ENCODE measurements at regions not wholly inside any gene's neighbourhood (a gene's known extent, or its start where the extent isn't known, plus 50 kb on each side); places are given as distances from the start of the nearest gene placed in this dataset.

DNA sequence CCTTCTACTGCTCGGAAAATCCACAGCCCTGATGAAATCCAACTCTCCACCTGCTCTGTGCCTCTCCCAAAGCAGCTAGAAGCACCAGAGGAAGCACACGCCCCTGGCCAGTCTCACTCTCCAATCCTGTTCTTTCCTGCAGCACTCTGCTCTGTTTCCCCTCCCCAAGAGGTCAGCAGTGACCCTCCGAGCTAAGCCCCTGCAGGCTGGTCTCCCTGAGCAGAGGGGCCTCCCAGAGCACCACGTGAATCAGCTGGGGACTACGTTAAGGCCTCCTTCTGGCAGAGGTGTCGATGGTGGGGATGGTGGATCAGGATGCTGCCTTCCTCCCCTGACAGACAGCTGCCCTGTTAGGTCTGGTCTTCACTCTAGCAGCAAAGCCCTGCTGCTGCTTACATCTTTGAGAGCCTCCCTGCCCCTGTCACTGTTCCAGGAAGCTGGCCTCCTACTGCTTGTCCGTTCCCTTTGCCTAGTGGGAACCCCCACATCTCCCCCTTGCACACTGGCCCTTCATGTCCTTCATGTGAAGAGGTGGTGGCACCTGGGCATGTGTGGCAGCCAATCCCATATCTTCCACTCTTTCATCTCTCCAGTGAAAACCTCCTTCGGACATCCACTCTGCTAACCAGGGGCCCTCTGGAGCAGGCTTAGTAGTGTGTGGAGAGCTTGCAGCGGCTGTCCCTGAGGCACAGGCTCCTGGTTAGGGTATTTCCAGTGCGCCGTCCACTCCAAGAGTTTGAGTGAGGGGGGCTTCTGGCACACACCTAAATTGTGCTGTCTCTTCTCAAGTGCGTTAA, 307.5 kb upstream of the HS6ST1 start:
- intact Hi-C loops (cut with micrococcal nuclease; ENCODE audit: unreplicated experiment): no loop called here
- ChIA-PET CTCF (no interaction called here), POLR2A (no interaction called here)
- no peaks in the 10 kb centered on the region for H3K4me1 Mint-ChIP-seq (ENCODE audit: low read depth, unreplicated experiment)
- TF ChIP-seq CTCF (IDR thresholded peaks at IDR 0.05; ENCODE audit: insufficient read depth in 1 of 2, low read depth in 1 of 2, low read length in 1 of 2, severe bottlenecking in 1 of 2, unreplicated experiment in 1 of 2): no peak
- no peaks in the 10 kb centered on the region for H3K36me3 Mint-ChIP-seq (ENCODE audit: insufficient read depth, unreplicated experiment)
- no peaks in the 10 kb centered on the region for H3K4me1 ChIP-seq
- H3K36me3 ChIP-seq (ENCODE audit: control insufficient read depth, insufficient read depth, low read length): no peaks in the 10 kb centered on the region
- no peaks in the 10 kb centered on the region for H3K9me3 ChIP-seq
- BruUV-seq (replicated peaks): no TSS peak
- peak in 1 of 2 experiments; percentile 15 for DNase-seq
- H3K27ac Mint-ChIP-seq (ENCODE audit: unreplicated experiment): no peak overlapping the region
- peaks cover 9% of the 10 kb centered on the region for H3K27me3 Mint-ChIP-seq (ENCODE audit: insufficient read depth, unreplicated experiment)
- H3K4me3 ChIP-seq (ENCODE audit: low read depth, low read length): no peak overlapping the region
- no peaks in the 10 kb centered on the region for H3K9me3 Mint-ChIP-seq (ENCODE audit: unreplicated experiment)
- no peaks in the 10 kb centered on the region; the same call in 1 of the 2 replicates for H3K27me3 ChIP-seq (replicated peaks; ENCODE audit: control insufficient read depth, insufficient read depth, low read length)
- H3K4me3 Mint-ChIP-seq (ENCODE audit: unreplicated experiment): no peak overlapping the region

DNA sequence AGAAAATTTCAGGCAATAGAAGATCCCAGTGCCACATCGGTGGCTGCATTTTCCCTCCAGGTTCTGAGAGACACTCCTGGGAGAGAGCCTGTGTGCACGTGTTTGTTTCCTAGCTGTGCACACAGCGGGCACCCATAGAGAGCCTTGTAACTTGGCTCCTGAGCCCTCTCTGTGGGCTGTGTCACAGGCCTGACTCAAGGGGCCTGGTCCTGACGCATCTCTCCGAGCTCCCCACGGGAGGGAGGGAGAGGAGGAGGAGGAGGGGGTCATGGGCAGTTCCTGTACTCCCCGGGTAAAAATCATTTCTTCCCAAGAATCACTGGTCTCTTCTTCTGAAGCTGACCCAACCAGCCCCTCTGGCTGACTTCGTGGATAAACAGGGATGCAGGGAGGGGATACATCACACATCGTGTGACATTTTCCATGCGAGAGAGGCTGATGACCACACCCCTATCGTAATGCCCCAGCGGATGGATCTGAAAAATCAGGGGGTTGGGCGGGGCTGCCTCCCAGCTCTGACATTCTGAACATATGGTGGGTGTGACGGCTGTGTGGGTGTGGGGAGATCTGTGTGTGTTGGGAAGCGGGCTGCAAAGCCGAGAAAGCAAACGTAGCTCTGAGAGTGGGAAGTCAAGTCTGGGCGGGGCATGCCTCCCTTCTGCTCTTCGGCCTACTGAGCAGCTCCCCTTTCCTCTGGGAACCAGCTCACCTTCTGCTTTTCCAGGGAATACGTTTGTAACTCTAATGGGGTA, 308.3 kb upstream of the HS6ST1 start:
- H3K9me3 ChIP-seq: no peaks in the 10 kb centered on the region
- no peaks in the 10 kb centered on the region for H3K36me3 ChIP-seq (ENCODE audit: control insufficient read depth, insufficient read depth, low read length)
- H3K27me3 Mint-ChIP-seq (ENCODE audit: insufficient read depth, unreplicated experiment): peaks cover 13% of the 10 kb centered on the region
- DNase-seq: peak in 1 of 2 experiments; percentile 22
- no peaks in the 10 kb centered on the region; the same call in 1 of the 2 replicates for H3K27me3 ChIP-seq (replicated peaks; ENCODE audit: control insufficient read depth, insufficient read depth, low read length)
- H3K36me3 Mint-ChIP-seq (ENCODE audit: insufficient read depth, unreplicated experiment): no peaks in the 10 kb centered on the region
- H3K4me3 ChIP-seq (ENCODE audit: low read depth, low read length): no peak overlapping the region
- no peaks in the 10 kb centered on the region for H3K9me3 Mint-ChIP-seq (ENCODE audit: unreplicated experiment)
- no TSS peak for BruUV-seq (replicated peaks)
- no peak for TF ChIP-seq CTCF (IDR thresholded peaks at IDR 0.05; ENCODE audit: insufficient read depth in 1 of 2, low read depth in 1 of 2, low read length in 1 of 2, severe bottlenecking in 1 of 2, unreplicated experiment in 1 of 2)
- no peaks in the 10 kb centered on the region for H3K4me1 ChIP-seq
- no peak overlapping the region for H3K4me3 Mint-ChIP-seq (ENCODE audit: unreplicated experiment)
- CTCF ChIA-PET: no interaction called here
- POLR2A ChIA-PET: no interaction called here
- no peak overlapping the region for H3K27ac Mint-ChIP-seq (ENCODE audit: unreplicated experiment)
- no peaks in the 10 kb centered on the region for H3K4me1 Mint-ChIP-seq (ENCODE audit: low read depth, unreplicated experiment)
- intact Hi-C loops (cut with micrococcal nuclease; ENCODE audit: unreplicated experiment): no loop called here

- Histone ChIP-seq H3K4me1 (no peaks in the 10 kb centered on the region), H3K27me3 (replicated peaks; ENCODE audit: control insufficient read depth, insufficient read depth, low read length) (no peaks in the 10 kb centered on the region; the same call in 1 of the 2 replicates), H3K4me3 (ENCODE audit: low read depth, low read length) (no peak overlapping the region), H3K9me3 (no peaks in the 10 kb centered on the region), H3K36me3 (ENCODE audit: control insufficient read depth, insufficient read depth, low read length) (no peaks in the 10 kb centered on the region)
- peak in 1 of 2 experiments; percentile 16 for DNase-seq
- Mint-ChIP-seq H3K27ac (ENCODE audit: unreplicated experiment) (no peak overlapping the region), H3K4me3 (ENCODE audit: unreplicated experiment) (no peak overlapping the region), H3K9me3 (ENCODE audit: unreplicated experiment) (no peaks in the 10 kb centered on the region), H3K4me1 (ENCODE audit: low read depth, unreplicated experiment) (no peaks in the 10 kb centered on the region), H3K36me3 (ENCODE audit: insufficient read depth, unreplicated experiment) (no peaks in the 10 kb centered on the region), H3K27me3 (ENCODE audit: insufficient read depth, unreplicated experiment) (peaks cover 23% of the 10 kb centered on the region)
- intact Hi-C loops (cut with micrococcal nuclease; ENCODE audit: unreplicated experiment): no loop called here
- no TSS peak for BruUV-seq (replicated peaks)
- ChIA-PET CTCF (no interaction called here), POLR2A (no interaction called here)
- no peak for TF ChIP-seq CTCF (IDR thresholded peaks at IDR 0.05; ENCODE audit: insufficient read depth in 1 of 2, low read depth in 1 of 2, low read length in 1 of 2, severe bottlenecking in 1 of 2, unreplicated experiment in 1 of 2)
Observed at GRCh38 chr2:128628206-128628605, 309.5 kb upstream of the HS6ST1 start.

All from Caco-2 (cell line).